Caco-2 (cell line): ENCODE measurements at regions not wholly inside any gene's neighbourhood (a gene's known extent, or its start where the extent isn't known, plus 50 kb on each side); places are given as distances from the start of the nearest gene placed in this dataset.

Experiments
- BruUV-seq: library from RNA; stranded (reverse); fragments of 400-500 nt; replicated peaks from 2 replicates; lab custom pipeline; 2021; lab: Mats Ljungman, UMichigan
- CTCF ChIA-PET: fragments of 300-600 bp; sonication (Branson Sonifier 250); formaldehyde crosslinking; loops from one replicate; lab custom pipeline; 2022; ENCODE audit warnings: antibody characterized with exemption; lab: Charles Lee
- POLR2A ChIA-PET: fragments of 300-600 bp; sonication (Branson Sonifier 250); formaldehyde crosslinking; loops from one replicate; lab custom pipeline; 2022; ENCODE audit warnings: antibody characterized with exemption; lab: Charles Lee
- DNase-seq, 2 experiments: peaks; one replicate each; pipeline versions ENCODE4 v3.0.0 to v3.0.0-alpha.2; 2020 to 2022
- H3K27me3 ChIP-seq: replicated peaks from 2 replicates; pipeline ENCODE4 v1.6.0; 2011; ENCODE audit warnings: low read length; ENCODE audit not compliant: control insufficient read depth, insufficient read depth
- H3K36me3 ChIP-seq: 2 replicates; pipeline ENCODE4 v1.5.1; 2011; ENCODE audit warnings: low read length; ENCODE audit not compliant: control insufficient read depth, insufficient read depth
- H3K4me1 ChIP-seq: fragments of 250-450 bp; sonication (Bioruptor Pico); 2 replicates; pipeline ENCODE4 v1.5.1; 2020; ENCODE audit warnings: mild to moderate bottlenecking
- H3K4me3 ChIP-seq: 2 replicates; pipeline ENCODE4 v1.5.1; 2011; ENCODE audit warnings: low read depth, mild to moderate bottlenecking, control low read depth, low read length
- H3K9me3 ChIP-seq: fragments of 250-450 bp; sonication (Bioruptor Pico); 2 replicates; pipeline ENCODE4 v1.5.1; 2020; ENCODE audit warnings: mild to moderate bottlenecking, moderate library complexity
- H3K27ac Mint-ChIP-seq: one replicate; pipeline ENCODE4 v1.8.0; 2022; ENCODE audit warnings: mixed read lengths; ENCODE audit not compliant: unreplicated experiment
- H3K27me3 Mint-ChIP-seq: one replicate; pipeline ENCODE4 v1.8.0; 2022; ENCODE audit warnings: mixed read lengths; ENCODE audit not compliant: insufficient read depth, unreplicated experiment
- H3K36me3 Mint-ChIP-seq: one replicate; pipeline ENCODE4 v1.8.0; 2022; ENCODE audit warnings: mild to moderate bottlenecking, mixed read lengths; ENCODE audit not compliant: insufficient read depth, unreplicated experiment
- H3K4me1 Mint-ChIP-seq: one replicate; pipeline ENCODE4 v1.8.0; 2022; ENCODE audit warnings: low read depth, mixed read lengths; ENCODE audit not compliant: unreplicated experiment
- H3K4me3 Mint-ChIP-seq: one replicate; pipeline ENCODE4 v1.8.0; 2022; ENCODE audit warnings: mild to moderate bottlenecking, moderate library complexity, mixed read lengths; ENCODE audit not compliant: unreplicated experiment
- H3K9me3 Mint-ChIP-seq: one replicate; pipeline ENCODE4 v1.8.0; 2022; ENCODE audit warnings: mixed read lengths; ENCODE audit not compliant: unreplicated experiment
- intact Hi-C: fragments of 100-400 bp; cut with micrococcal nuclease; formaldehyde crosslinking; loops from one replicate; pipeline ENCODE4 v1.10.0; 2022; ENCODE audit not compliant: unreplicated experiment
- TF ChIP-seq, protein P1 (sequence below), 2 experiments: fragments of 200-600 bp in 1 of 2; IDR thresholded peaks; 1 replicate in 1 of 2; 2 replicates in 1 of 2; pipeline versions ENCODE4 v1.5.1 to v1.8.0; 2011 to 2022; ENCODE audit warnings: antibody characterized with exemption in 1 of 2, control low read depth in 1 of 2, inconsistent platforms in 1 of 2, low read depth in 1 of 2, low read length in 1 of 2, mild to moderate bottlenecking in 1 of 2, moderate library complexity in 1 of 2; ENCODE audit not compliant: insufficient read depth in 1 of 2, severe bottlenecking in 1 of 2, unreplicated experiment in 1 of 2

DNA sequence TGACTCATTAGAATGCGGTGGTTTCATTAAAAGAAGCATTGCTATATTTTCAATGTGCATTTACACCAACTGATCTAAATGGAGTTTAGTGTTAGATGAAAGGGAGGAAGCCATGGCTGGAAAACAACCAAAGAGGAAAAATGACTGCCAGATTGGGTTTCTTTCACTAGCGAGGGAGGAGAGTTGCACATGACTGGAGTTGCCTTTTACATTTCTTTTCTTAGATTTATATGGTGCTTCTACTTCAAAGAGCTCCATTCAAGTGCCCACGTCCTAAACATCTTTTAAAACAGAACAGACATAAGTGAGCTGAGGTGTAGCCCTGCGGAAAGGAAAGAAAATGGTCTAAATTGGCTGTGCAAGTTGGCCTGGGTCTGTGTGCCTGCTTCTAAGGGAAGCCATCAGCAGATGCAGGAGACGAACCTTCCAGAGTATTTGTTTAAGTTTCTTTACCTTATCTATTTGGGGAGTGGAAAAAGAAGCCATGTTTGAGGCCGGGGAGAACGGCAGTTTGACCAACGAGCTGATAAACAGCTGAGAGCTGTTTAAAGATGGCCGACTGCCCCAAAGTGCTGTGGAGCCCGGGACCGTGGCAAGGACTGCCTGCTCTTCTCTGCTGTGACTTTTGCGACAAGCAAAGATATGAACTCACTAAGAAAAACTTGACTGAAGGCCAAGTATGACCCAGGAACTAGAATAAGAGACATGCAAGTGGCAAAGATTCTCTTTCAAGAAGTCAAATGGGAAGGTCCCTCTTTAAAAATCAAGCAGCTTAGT is 327.0 kb downstream of the ZNF516 start:
- Mint-ChIP-seq H3K36me3 (no peaks in the 10 kb centered on the region), H3K27me3 (no peaks in the 10 kb centered on the region), H3K4me3 (no peak overlapping the region), H3K27ac (no peak overlapping the region), H3K4me1 (no peaks in the 10 kb centered on the region), H3K9me3 (no peaks in the 10 kb centered on the region)
- Histone ChIP-seq H3K4me1 (no peaks in the 10 kb centered on the region), H3K36me3 (no peaks in the 10 kb centered on the region), H3K27me3 (no peaks in the 10 kb centered on the region), H3K4me3 (no peak overlapping the region), H3K9me3 (no peaks in the 10 kb centered on the region)
- intact Hi-C loops, result no loop called here
- CTCF ChIA-PET, result interaction anchor here (0.6 kb wide), 1 partner anchor 1072 kb away, joined by 4 read pairs; no protein-coding TSS in a partner anchor
- POLR2A ChIA-PET, result no interaction called here
- TF ChIP-seq, protein P1, sequence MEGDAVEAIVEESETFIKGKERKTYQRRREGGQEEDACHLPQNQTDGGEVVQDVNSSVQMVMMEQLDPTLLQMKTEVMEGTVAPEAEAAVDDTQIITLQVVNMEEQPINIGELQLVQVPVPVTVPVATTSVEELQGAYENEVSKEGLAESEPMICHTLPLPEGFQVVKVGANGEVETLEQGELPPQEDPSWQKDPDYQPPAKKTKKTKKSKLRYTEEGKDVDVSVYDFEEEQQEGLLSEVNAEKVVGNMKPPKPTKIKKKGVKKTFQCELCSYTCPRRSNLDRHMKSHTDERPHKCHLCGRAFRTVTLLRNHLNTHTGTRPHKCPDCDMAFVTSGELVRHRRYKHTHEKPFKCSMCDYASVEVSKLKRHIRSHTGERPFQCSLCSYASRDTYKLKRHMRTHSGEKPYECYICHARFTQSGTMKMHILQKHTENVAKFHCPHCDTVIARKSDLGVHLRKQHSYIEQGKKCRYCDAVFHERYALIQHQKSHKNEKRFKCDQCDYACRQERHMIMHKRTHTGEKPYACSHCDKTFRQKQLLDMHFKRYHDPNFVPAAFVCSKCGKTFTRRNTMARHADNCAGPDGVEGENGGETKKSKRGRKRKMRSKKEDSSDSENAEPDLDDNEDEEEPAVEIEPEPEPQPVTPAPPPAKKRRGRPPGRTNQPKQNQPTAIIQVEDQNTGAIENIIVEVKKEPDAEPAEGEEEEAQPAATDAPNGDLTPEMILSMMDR (IDR thresholded peaks at IDR 0.05; ENCODE audit: insufficient read depth in 1 of 2, low read depth in 1 of 2, low read length in 1 of 2, severe bottlenecking in 1 of 2, unreplicated experiment in 1 of 2), result no peak
- no TSS peak for BruUV-seq
- DNase-seq, result no peak

DNA sequence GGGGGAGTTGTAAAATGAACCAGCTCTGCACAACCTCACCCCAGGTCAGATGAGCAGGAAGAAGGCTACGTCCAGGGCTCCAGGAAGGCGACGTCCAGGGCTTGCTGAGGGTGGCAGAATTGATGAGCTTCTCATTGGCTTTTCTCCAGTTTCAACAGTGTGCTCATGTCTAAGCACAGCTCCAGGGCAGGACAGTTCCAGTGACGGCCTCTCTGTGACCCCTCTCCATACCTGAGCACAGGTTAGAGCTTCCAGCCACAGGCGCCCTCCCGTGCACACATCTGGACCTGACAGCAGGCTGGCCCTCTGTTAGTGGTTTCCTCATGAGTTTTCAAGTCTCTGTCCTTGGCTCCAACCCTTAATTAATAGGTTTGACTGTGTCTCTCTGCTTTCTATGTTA is 327.6 kb downstream of the ZNF516 start:
- Mint-ChIP-seq H3K27me3 (no peaks in the 10 kb centered on the region), H3K27ac (no peak overlapping the region), H3K4me1 (no peaks in the 10 kb centered on the region), H3K9me3 (no peaks in the 10 kb centered on the region), H3K4me3 (no peak overlapping the region), H3K36me3 (no peaks in the 10 kb centered on the region)
- no peaks in the 10 kb centered on the region for H3K9me3 ChIP-seq
- no peaks in the 10 kb centered on the region for H3K36me3 ChIP-seq
- CTCF ChIA-PET, result interaction anchor here (0.6 kb wide), 1 partner anchor 1072 kb away, joined by 4 read pairs; no protein-coding TSS in a partner anchor
- no peaks in the 10 kb centered on the region for H3K4me1 ChIP-seq
- TF ChIP-seq, protein P1 (IDR thresholded peaks at IDR 0.05; ENCODE audit: insufficient read depth in 1 of 2, low read depth in 1 of 2, low read length in 1 of 2, severe bottlenecking in 1 of 2, unreplicated experiment in 1 of 2), result no peak
- H3K4me3 ChIP-seq, result no peak overlapping the region
- intact Hi-C loops, result no loop called here
- no peaks in the 10 kb centered on the region for H3K27me3 ChIP-seq
- no TSS peak for BruUV-seq
- no peak for DNase-seq
- POLR2A ChIA-PET, result no interaction called here

DNA sequence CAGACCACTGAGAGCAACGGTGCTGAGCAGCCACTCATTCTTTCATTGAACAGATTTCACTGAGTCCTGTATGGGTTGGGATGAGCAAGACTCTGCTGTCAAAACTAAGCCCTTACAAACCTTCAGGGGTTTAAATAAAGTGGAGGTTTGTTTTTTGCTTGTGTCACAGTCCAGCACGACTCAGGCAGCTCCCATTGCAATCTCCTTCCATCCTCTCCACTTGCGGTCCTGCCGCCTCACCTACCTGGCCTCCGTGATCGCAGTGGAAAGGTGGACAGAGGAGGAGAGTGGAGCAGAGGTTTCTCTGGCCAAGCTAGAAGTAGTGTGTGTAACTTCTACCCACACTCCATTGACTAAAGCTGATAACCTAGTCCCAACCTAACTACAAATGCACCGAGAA is 332.2 kb downstream of the ZNF516 start:
- Mint-ChIP-seq H3K27ac (no peak overlapping the region), H3K27me3 (no peaks in the 10 kb centered on the region), H3K4me3 (no peak overlapping the region), H3K36me3 (no peaks in the 10 kb centered on the region), H3K9me3 (no peaks in the 10 kb centered on the region), H3K4me1 (no peaks in the 10 kb centered on the region)
- intact Hi-C loops, result no loop called here
- H3K36me3 ChIP-seq, result no peaks in the 10 kb centered on the region
- DNase-seq, result no peak
- TF ChIP-seq, protein P1 (IDR thresholded peaks at IDR 0.05; ENCODE audit: insufficient read depth in 1 of 2, low read depth in 1 of 2, low read length in 1 of 2, severe bottlenecking in 1 of 2, unreplicated experiment in 1 of 2), result no peak
- no peaks in the 10 kb centered on the region for H3K4me1 ChIP-seq
- no peaks in the 10 kb centered on the region for H3K27me3 ChIP-seq
- H3K4me3 ChIP-seq, result no peak overlapping the region
- H3K9me3 ChIP-seq, result no peaks in the 10 kb centered on the region
- no TSS peak for BruUV-seq
- ChIA-PET CTCF (no interaction called here), POLR2A (no interaction called here)
